Uterus (tissue), 3 donors: ENCODE measurements at regions not wholly inside any gene's neighbourhood (a gene's known extent, or its start where the extent isn't known, plus 50 kb on each side); places are given as distances from the start of the nearest gene placed in this dataset.

Source experiments
- DNase-seq, 2 donors: peaks; one replicate each; pipeline ENCODE4 v3.0.0-alpha.2; 2019 to 2020
- H3K27ac ChIP-seq, 2 donors: fragments of 200-600 bp; sonication (generic); 1 replicate in 1 of 2; 2 replicates in 1 of 2; pipeline ENCODE4 v1.5.1; 2016 to 2018
- H3K27me3 ChIP-seq, 2 donors: fragments of 200-600 bp; sonication (generic); one replicate each; pipeline ENCODE4 v1.5.1; 2018 to 2019; ENCODE audit warnings: control low read depth in 1 of 2
- H3K36me3 ChIP-seq, 2 donors: fragments of 200-600 bp; sonication (generic); one replicate each; pipeline ENCODE4 v1.5.1; 2019; ENCODE audit warnings: control low read depth in 1 of 2
- H3K4me1 ChIP-seq, 2 donors: fragments of 200-600 bp; sonication (generic); one replicate each; pipeline ENCODE4 v1.5.1; 2018 to 2019; ENCODE audit warnings: control low read depth in 1 of 2
- H3K4me3 ChIP-seq, 2 donors: fragments of 200-600 bp; sonication (generic); 1 replicate in 1 of 2; 2 replicates in 1 of 2; pipeline ENCODE4 v1.5.1; 2018 to 2019; ENCODE audit warnings: mild to moderate bottlenecking in 1 of 2
- H3K9me3 ChIP-seq, 2 donors: fragments of 200-600 bp; sonication (generic); one replicate each; pipeline ENCODE4 v1.5.1; 2019; ENCODE audit warnings: control low read depth in 1 of 2
- CTCF ChIP-seq, 4 experiments: fragments of 200-600 bp in 2 of 4; fragments of 450-650 bp in 2 of 4; sonication (generic) in 2 of 4; IDR thresholded peaks; one replicate each; pipeline ENCODE4 v1.5.1; 2016 to 2019; ENCODE audit warnings: antibody characterized with exemption in 4 of 4, mild to moderate bottlenecking in 2 of 4, moderate library complexity in 1 of 4
- POLR2A ChIP-seq, 2 donors: fragments of 450-650 bp; IDR thresholded peaks; one replicate each; pipeline ENCODE4 v1.6.1; 2016; ENCODE audit warnings: antibody characterized with exemption in 2 of 2, mild to moderate bottlenecking in 1 of 2, moderate library complexity in 1 of 2
- intact Hi-C: fragments of 100-400 bp; cut with DNase I; formaldehyde crosslinking; loops from one replicate; pipeline ENCODE4 v1.15.1; 2023; ENCODE audit warnings: low total_unique reads
- donor health status: DM: yes; HTN: yes; CAD: no.

- Histone ChIP-seq H3K4me1 (no peaks in the 10 kb centered on the region), H3K27me3 (no peaks in the 10 kb centered on the region), H3K36me3 (no peaks in the 10 kb centered on the region), H3K9me3 (no peaks in the 10 kb centered on the region), H3K4me3 (no peak overlapping the region), H3K27ac (no peak overlapping the region)
- TF ChIP-seq CTCF (IDR thresholded peaks at IDR 0.05) (no peak), POLR2A (IDR thresholded peaks at IDR 0.05) (no peak)
- DNase-seq = no peak
- intact Hi-C loops = no loop called here
Observed at GRCh38 chr5:162888268-162888667, 549.1 kb upstream of the CCNG1 start.

GRCh38 chr5:162911873-162912272 is 525.5 kb upstream of the CCNG1 start:
- Histone ChIP-seq H3K27ac (no peak overlapping the region), H3K36me3 (no peaks in the 10 kb centered on the region), H3K4me3 (no peak overlapping the region), H3K4me1 (no peaks in the 10 kb centered on the region), H3K27me3 (no peaks in the 10 kb centered on the region), H3K9me3 (no peaks in the 10 kb centered on the region)
- TF ChIP-seq POLR2A (IDR thresholded peaks at IDR 0.05) (no peak), CTCF (IDR thresholded peaks at IDR 0.05) (no peak)
- no peak for DNase-seq
- intact Hi-C loops = no loop called here

GRCh38 chr5:162916368-162916767 is 521.0 kb upstream of the CCNG1 start:
- intact Hi-C loops = no loop called here
- Histone ChIP-seq H3K9me3 (no peaks in the 10 kb centered on the region), H3K27me3 (no peaks in the 10 kb centered on the region), H3K27ac (no peak overlapping the region), H3K36me3 (no peaks in the 10 kb centered on the region), H3K4me1 (no peaks in the 10 kb centered on the region), H3K4me3 (no peak overlapping the region)
- no peak for TF ChIP-seq CTCF (IDR thresholded peaks at IDR 0.05)
- TF ChIP-seq POLR2A (IDR thresholded peaks at IDR 0.05) = no peak
- DNase-seq = no peak

GRCh38 chr5:162929104-162929503 is 508.3 kb upstream of the CCNG1 start:
- H3K4me3 ChIP-seq = no peak overlapping the region
- intact Hi-C loops = no loop called here
- no peaks in the 10 kb centered on the region for H3K27me3 ChIP-seq
- H3K27ac ChIP-seq = no peak overlapping the region
- no peaks in the 10 kb centered on the region for H3K36me3 ChIP-seq
- H3K9me3 ChIP-seq = no peaks in the 10 kb centered on the region
- TF ChIP-seq CTCF (IDR thresholded peaks at IDR 0.05) (no peak), POLR2A (IDR thresholded peaks at IDR 0.05) (no peak)
- DNase-seq = no peak
- no peaks in the 10 kb centered on the region for H3K4me1 ChIP-seq

GRCh38 chr5:162931501-162931900 is 505.9 kb upstream of the CCNG1 start:
- intact Hi-C loops = no loop called here
- DNase-seq = no peak
- no peak overlapping the region for H3K27ac ChIP-seq

More at GRCh38 chr5:162931501-162931900, 505.9 kb upstream of the CCNG1 start:
- H3K9me3 ChIP-seq = no peaks in the 10 kb centered on the region
- no peak overlapping the region for H3K4me3 ChIP-seq
- H3K27me3 ChIP-seq = no peaks in the 10 kb centered on the region
- no peaks in the 10 kb centered on the region for H3K4me1 ChIP-seq
- TF ChIP-seq POLR2A (IDR thresholded peaks at IDR 0.05) (no peak), CTCF (IDR thresholded peaks at IDR 0.05) (no peak)
- no peaks in the 10 kb centered on the region for H3K36me3 ChIP-seq
